HG03066 (cell line): ENCODE measurements at regions not wholly inside any gene's neighbourhood (a gene's known extent, or its start where the extent isn't known, plus 50 kb on each side); places are given as distances from the start of the nearest gene placed in this dataset.

Experiments used
- ATAC-seq: cut with Tn5 transposase; IDR thresholded peaks from one replicate; pipeline ENCODE4 v1.9.1; 2021; ENCODE audit warnings: low read depth; ENCODE audit not compliant: unreplicated experiment

- ATAC-seq: no peak
Measured at GRCh38 chr10:8721650-8722049, 667.2 kb downstream of the GATA3 start.

- no peak for ATAC-seq
Measured at GRCh38 chr10:8722835-8723234, 668.3 kb downstream of the GATA3 start.

GRCh38 chr10:8725343-8725742 lies 670.9 kb downstream of the GATA3 start:
- no peak for ATAC-seq

- no peak for ATAC-seq
Measured at GRCh38 chr10:8726084-8726778, 671.7 kb downstream of the GATA3 start.

GRCh38 chr10:8726779-8727084 lies 672.2 kb downstream of the GATA3 start:
- no peak for ATAC-seq

GRCh38 chr10:8731121-8732095 lies 676.9 kb downstream of the GATA3 start:
- ATAC-seq: no peak

- ATAC-seq: no peak
Measured at GRCh38 chr10:8738987-8739386, 684.5 kb downstream of the GATA3 start.

GRCh38 chr10:8752146-8752843 lies 697.8 kb downstream of the GATA3 start:
- ATAC-seq: no peak

- no peak for ATAC-seq
Measured at GRCh38 chr10:8758029-8758428, 703.5 kb downstream of the GATA3 start.

- ATAC-seq: no peak
Measured at GRCh38 chr10:8766899-8767298, 712.4 kb downstream of the GATA3 start.

- no peak for ATAC-seq
Measured at GRCh38 chr10:8767591-8767990, 713.1 kb downstream of the GATA3 start.

GRCh38 chr10:8768341-8768740 lies 713.9 kb downstream of the GATA3 start:
- ATAC-seq: no peak

GRCh38 chr10:8768852-8769251 lies 714.4 kb downstream of the GATA3 start:
- no peak for ATAC-seq

GRCh38 chr10:8776926-8777622 lies 722.6 kb downstream of the GATA3 start:
- ATAC-seq: no peak

GRCh38 chr10:8778713-8779112 lies 724.2 kb downstream of the GATA3 start:
- no peak for ATAC-seq

- no peak for ATAC-seq
Measured at GRCh38 chr10:8787649-8788048, 733.2 kb downstream of the GATA3 start.

GRCh38 chr10:8790390-8790789 lies 735.9 kb downstream of the GATA3 start:
- no peak for ATAC-seq

- ATAC-seq: no peak
Measured at GRCh38 chr10:8794860-8795259, 740.4 kb downstream of the GATA3 start.

GRCh38 chr10:8800426-8800825 lies 745.9 kb downstream of the GATA3 start:
- ATAC-seq: no peak

GRCh38 chr10:8803992-8804391 lies 749.5 kb downstream of the GATA3 start:
- no peak for ATAC-seq

GRCh38 chr10:8810677-8811076 lies 756.2 kb downstream of the GATA3 start:
- no peak for ATAC-seq
